ENCODE measurements at regions not wholly inside any gene's neighbourhood (a gene's known extent, or its start where the extent isn't known, plus 50 kb on each side); places are given as distances from the start of the nearest gene placed in this dataset.

GRCh38 chr19:31708520-31708919 is 359.3 kb upstream of the TSHZ3 start:
- TF ChIP-seq CTCF (IDR thresholded peaks at IDR 0.05), result no peak
- Histone ChIP-seq H3K27me3 (no peaks in the 10 kb centered on the region), H3K4me1 (ENCODE audit: control insufficient read depth in 1 of 2, insufficient read depth in 1 of 2, low read depth in 1 of 2, low read length in 1 of 2) (no peaks in the 10 kb centered on the region), H3K36me3 (no peaks in the 10 kb centered on the region), H3K9me3 (peaks cover 4% of the 10 kb centered on the region), H3K27ac (no peak overlapping the region), H3K4me3 (ENCODE audit: low read depth in 1 of 2, low read length in 1 of 2) (no peak overlapping the region)

GRCh38 chr19:31709476-31709875 is 360.2 kb upstream of the TSHZ3 start:
- H3K27me3 ChIP-seq, result no peaks in the 10 kb centered on the region
- TF ChIP-seq CTCF (IDR thresholded peaks at IDR 0.05), result no peak
- H3K4me1 ChIP-seq (ENCODE audit: control insufficient read depth in 1 of 2, insufficient read depth in 1 of 2, low read depth in 1 of 2, low read length in 1 of 2), result no peaks in the 10 kb centered on the region
- no peak overlapping the region for H3K4me3 ChIP-seq (ENCODE audit: low read depth in 1 of 2, low read length in 1 of 2)
- no peak overlapping the region for H3K27ac ChIP-seq
- peaks cover 10% of the 10 kb centered on the region for H3K9me3 ChIP-seq
- H3K36me3 ChIP-seq, result no peaks in the 10 kb centered on the region

- Histone ChIP-seq H3K27me3 (no peaks in the 10 kb centered on the region), H3K4me3 (ENCODE audit: low read depth in 1 of 2, low read length in 1 of 2) (no peak overlapping the region), H3K36me3 (no peaks in the 10 kb centered on the region), H3K4me1 (ENCODE audit: control insufficient read depth in 1 of 2, insufficient read depth in 1 of 2, low read depth in 1 of 2, low read length in 1 of 2) (no peaks in the 10 kb centered on the region), H3K9me3 (peaks cover 13% of the 10 kb centered on the region), H3K27ac (no peak overlapping the region)
- TF ChIP-seq CTCF (IDR thresholded peaks at IDR 0.05), result no peak
Observed at GRCh38 chr19:31715249-31715945, 366.2 kb upstream of the TSHZ3 start.

- no peaks in the 10 kb centered on the region for H3K4me1 ChIP-seq (ENCODE audit: control insufficient read depth in 1 of 2, insufficient read depth in 1 of 2, low read depth in 1 of 2, low read length in 1 of 2)
- H3K4me3 ChIP-seq (ENCODE audit: low read depth in 1 of 2, low read length in 1 of 2), result no peak overlapping the region
- peaks cover 13% of the 10 kb centered on the region for H3K9me3 ChIP-seq
- no peak for TF ChIP-seq CTCF (IDR thresholded peaks at IDR 0.05)
- H3K27ac ChIP-seq, result no peak overlapping the region
- no peaks in the 10 kb centered on the region for H3K27me3 ChIP-seq
- H3K36me3 ChIP-seq, result no peaks in the 10 kb centered on the region
Observed at GRCh38 chr19:31716826-31717225, 367.6 kb upstream of the TSHZ3 start.

- no peaks in the 10 kb centered on the region for H3K36me3 ChIP-seq
- H3K27me3 ChIP-seq, result no peaks in the 10 kb centered on the region
- no peaks in the 10 kb centered on the region for H3K4me1 ChIP-seq (ENCODE audit: control insufficient read depth in 1 of 2, insufficient read depth in 1 of 2, low read depth in 1 of 2, low read length in 1 of 2)
- no peak for TF ChIP-seq CTCF (IDR thresholded peaks at IDR 0.05)
- peaks cover 9% of the 10 kb centered on the region for H3K9me3 ChIP-seq
- no peak overlapping the region for H3K27ac ChIP-seq
- H3K4me3 ChIP-seq (ENCODE audit: low read depth in 1 of 2, low read length in 1 of 2), result no peak overlapping the region
Observed at GRCh38 chr19:31717269-31717923, 368.2 kb upstream of the TSHZ3 start.
